Stimulated activated CD8-positive, alpha-beta memory T cell treated with anti-CD3 and anti-CD28 coated beads, Interleukin-15, amount 100 ng/mL, for 4 hours (primary cell): ENCODE measurements at regions not wholly inside any gene's neighbourhood (a gene's known extent, or its start where the extent isn't known, plus 50 kb on each side); places are given as distances from the start of the nearest gene placed in this dataset.
"Not testable (repeated sequence)": the region's sequence is repeated elsewhere in the genome, so short reads cannot be mapped to it uniquely, and the experiment has no call there.

ENCODE experiments used
- DNase-seq, 2 donors: peaks; one replicate each; pipeline ENCODE4 v3.0.0-alpha.2; 2020; ENCODE audit warnings: low read depth in 2 of 2

GRCh38 chr9:81430727-81431126, 258.6 kb downstream of the TLE1 start:
- no peak for DNase-seq

GRCh38 chr9:81427870-81428269, 261.5 kb downstream of the TLE1 start:
- no peak for DNase-seq

- no peak for DNase-seq
Measured at GRCh38 chr9:81424431-81424830, 264.9 kb downstream of the TLE1 start.

GRCh38 chr9:81423589-81424326, 265.6 kb downstream of the TLE1 start:
- no peak for DNase-seq

- not testable (repeated sequence) for DNase-seq
Measured at GRCh38 chr9:81421090-81421489, 268.3 kb downstream of the TLE1 start.

GRCh38 chr9:81420024-81420423, 269.3 kb downstream of the TLE1 start:
- no peak for DNase-seq

DNA sequence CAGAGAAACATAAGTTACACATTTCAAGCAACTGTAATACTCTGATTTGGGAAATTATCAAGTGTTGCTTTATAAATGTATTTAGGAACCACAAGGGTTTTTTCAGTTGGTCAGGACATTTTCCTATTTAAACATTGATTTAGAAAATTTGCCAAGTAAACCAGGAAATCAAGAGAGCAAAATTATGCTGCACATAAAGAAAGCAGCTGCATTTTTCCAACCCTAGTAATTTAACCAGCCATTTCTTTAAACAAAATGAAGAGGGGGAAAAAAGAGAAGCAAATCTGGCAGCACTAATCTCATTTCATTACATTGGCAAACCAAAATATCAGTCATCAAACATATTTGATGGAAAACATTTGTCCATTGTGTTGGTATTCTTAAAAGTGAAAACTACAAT, 271.4 kb downstream of the TLE1 start:
- no peak for DNase-seq

DNA sequence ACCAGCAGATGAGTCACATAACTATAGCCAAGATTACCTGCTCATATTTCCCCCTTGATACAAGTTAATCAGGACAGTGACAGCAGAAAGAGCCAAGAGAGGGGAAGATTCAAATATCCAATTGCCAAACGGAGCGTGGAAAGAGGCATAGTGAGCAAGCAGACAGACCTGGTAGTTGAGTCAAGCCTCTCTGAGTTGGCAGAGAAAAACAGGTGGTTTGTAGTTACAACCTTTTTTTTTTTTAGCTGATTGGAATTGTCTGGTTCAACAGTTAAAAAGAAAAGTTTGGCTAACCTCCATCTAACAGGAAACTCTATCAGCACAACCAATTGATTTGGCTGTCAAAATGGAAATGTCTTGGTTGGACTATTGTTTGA, 272.1 kb downstream of the TLE1 start:
- no peak for DNase-seq

- no peak for DNase-seq
Measured at GRCh38 chr9:81416476-81417298, 272.7 kb downstream of the TLE1 start.

- DNase-seq, result no peak
Measured at GRCh38 chr9:81414836-81415235, 274.5 kb downstream of the TLE1 start.

GRCh38 chr9:81411961-81412360, 277.4 kb downstream of the TLE1 start:
- no peak for DNase-seq

DNA sequence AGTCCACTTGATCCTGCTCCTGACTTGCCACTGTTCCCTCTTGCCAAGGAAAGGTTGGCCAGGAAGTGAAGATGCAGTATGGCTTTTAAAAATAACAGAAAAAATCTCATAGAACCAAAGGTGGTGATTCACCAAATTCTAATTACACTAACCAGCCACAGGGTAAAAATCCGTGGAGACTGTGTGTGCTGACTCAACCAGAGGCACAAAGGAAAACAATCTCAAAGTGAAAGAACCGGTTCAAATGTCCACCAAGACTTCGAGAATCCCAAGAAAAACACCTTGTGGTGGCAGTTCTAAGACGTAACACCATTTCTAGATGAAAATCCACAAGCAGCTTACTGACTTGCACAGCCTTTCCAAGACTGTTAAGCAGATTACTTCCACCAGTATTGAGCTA, 279.1 kb downstream of the TLE1 start:
- DNase-seq, result no peak

GRCh38 chr9:81408951-81409350, 280.4 kb downstream of the TLE1 start:
- DNase-seq, result no peak

DNA sequence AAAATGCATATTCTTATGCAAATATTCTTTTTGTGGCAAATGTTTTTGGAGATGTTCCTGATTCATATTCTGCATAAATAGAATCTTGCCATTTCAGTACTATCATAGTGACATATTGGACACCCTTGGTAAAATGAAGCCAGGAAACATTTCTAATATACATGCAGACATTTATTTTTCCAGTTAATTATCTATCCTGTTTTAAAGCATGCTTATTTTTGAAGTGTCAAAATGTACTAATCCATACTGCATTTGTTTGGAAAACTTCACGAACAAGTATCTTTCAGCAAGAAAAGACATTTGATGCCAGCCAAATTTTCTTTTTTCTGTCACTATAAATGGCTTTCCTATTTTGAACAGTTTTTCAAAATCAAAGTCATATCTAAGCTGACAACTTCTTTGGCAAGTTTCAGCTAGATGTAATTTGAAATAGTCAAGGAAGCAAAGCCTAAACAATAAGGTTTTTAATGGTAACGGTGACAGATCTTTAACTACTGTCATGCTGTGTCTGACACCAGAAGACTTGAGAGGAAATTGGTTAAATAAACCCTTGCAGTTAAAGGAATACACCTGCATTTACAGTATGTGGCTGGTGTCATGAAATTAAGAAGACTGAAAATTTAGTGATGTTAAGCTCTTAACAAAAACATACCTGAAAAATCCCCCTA, 284.3 kb downstream of the TLE1 start:
- no peak for DNase-seq

- DNase-seq, result no peak
Measured at GRCh38 chr9:81397481-81398381, 291.6 kb downstream of the TLE1 start.

DNA sequence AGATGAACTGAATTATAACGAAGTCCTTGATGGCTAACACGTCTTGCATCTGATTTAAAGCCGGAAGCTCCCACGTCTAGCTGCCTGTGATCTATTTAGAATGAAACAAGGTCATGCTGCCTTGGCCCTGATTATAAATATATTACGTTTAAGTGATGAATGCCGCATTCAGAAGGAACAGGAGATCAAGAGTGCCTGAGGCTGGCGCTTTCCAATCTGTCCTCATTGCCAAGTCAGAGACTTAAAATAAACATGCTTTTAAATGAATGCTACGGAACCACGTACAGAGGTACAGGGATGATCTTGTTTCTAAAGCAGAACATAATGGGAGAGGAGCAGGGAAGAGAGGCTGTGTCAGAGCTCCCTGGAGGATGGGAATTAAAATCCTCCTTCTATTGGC, 292.8 kb downstream of the TLE1 start:
- no peak for DNase-seq

GRCh38 chr9:81395676-81396054, 293.7 kb downstream of the TLE1 start:
- no peak for DNase-seq

- no peak for DNase-seq
Measured at GRCh38 chr9:81394881-81395675, 294.3 kb downstream of the TLE1 start.

GRCh38 chr9:81393985-81394811, 295.1 kb downstream of the TLE1 start:
- no peak for DNase-seq

GRCh38 chr9:81391457-81391825, 297.9 kb downstream of the TLE1 start:
- DNase-seq, result no peak
